Right atrium auricular region (tissue), 2 donors: ENCODE measurements at regions not wholly inside any gene's neighbourhood (a gene's known extent, or its start where the extent isn't known, plus 50 kb on each side); places are given as distances from the start of the nearest gene placed in this dataset.

Source experiments
- DNase-seq: peaks from one replicate; pipeline ENCODE4 v3.0.0-alpha.2; 2019; ENCODE audit warnings: low spot score
- H3K27ac ChIP-seq, 2 donors: fragments of 200-600 bp; sonication (generic); 1 replicate in 1 of 2; 2 replicates in 1 of 2; pipeline ENCODE4 v1.5.1; 2016 to 2019
- H3K27me3 ChIP-seq, 2 donors: fragments of 200-600 bp; sonication (generic); one replicate each; pipeline versions ENCODE4 v1.5.1 to v1.6.0; 2017 to 2019
- H3K36me3 ChIP-seq: fragments of 200-600 bp; sonication (generic); one replicate; pipeline ENCODE4 v1.5.1; 2016
- H3K4me1 ChIP-seq, 2 donors: fragments of 200-600 bp; sonication (generic); one replicate each; pipeline versions ENCODE4 v1.5.1 to v1.6.0; 2017 to 2019
- H3K4me3 ChIP-seq, 2 donors: fragments of 200-600 bp; sonication (generic); 1 replicate in 1 of 2; 2 replicates in 1 of 2; pipeline ENCODE4 v1.5.1; 2017 to 2019; ENCODE audit warnings: mild to moderate bottlenecking in 1 of 2, moderate library complexity in 1 of 2
- H3K9me3 ChIP-seq, 2 donors: fragments of 200-600 bp; sonication (generic); one replicate each; pipeline ENCODE4 v1.5.1; 2019
- CTCF ChIP-seq, 2 donors: fragments of 200-600 bp; sonication (generic); IDR thresholded peaks; one replicate each; pipeline ENCODE4 v1.5.1; 2019; ENCODE audit warnings: antibody characterized with exemption in 2 of 2

GRCh38 chr1:96510911-96511310, 210.7 kb upstream of the PTBP2 start:
- H3K27me3 ChIP-seq: no peaks in the 10 kb centered on the region
- no peaks in the 10 kb centered on the region for H3K9me3 ChIP-seq
- no peak for DNase-seq
- no peak overlapping the region for H3K4me3 ChIP-seq
- H3K27ac ChIP-seq: no peak overlapping the region
- H3K4me1 ChIP-seq: no peaks in the 10 kb centered on the region
- TF ChIP-seq CTCF (IDR thresholded peaks at IDR 0.05): no peak
- no peaks in the 10 kb centered on the region for H3K36me3 ChIP-seq

DNA sequence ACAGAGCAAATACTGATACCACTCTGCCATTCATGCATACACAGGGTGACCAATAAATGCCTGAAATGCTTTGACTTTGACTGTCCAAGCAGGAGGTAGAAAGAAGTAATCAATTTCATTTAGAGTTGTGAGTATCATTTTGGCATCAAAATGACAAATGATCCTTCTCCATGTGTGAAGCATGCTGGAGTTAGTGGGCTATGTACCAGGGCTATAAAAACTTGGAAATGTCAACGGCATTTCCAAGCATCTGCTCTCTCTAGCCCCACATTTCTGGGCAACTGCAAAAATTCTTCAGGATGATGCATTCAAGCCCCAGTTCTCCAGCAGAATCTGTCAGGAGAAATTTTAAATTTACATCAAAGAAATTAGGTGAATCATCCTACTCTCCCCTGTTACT, 208.4 kb upstream of the PTBP2 start:
- H3K9me3 ChIP-seq: no peaks in the 10 kb centered on the region
- TF ChIP-seq CTCF (IDR thresholded peaks at IDR 0.05): no peak

DNA sequence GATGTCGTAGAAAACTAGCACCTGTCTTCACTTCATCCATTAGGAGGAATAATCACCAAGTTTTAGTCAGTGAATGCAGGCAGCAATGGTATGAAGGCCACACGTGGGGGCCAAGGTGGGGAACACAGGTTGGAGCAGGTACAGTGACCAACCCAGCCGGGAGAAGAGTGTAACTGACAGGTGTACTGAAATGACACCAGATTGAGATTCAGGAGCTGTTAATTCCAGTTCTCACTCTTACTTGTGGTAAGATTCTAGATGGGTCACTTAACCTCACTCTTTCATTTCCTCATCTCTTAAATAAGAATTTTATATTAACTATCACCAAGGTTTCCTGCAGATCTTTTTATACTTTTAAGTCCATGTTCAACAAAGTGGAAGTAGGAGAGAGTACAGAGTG, 206.2 kb upstream of the PTBP2 start:
- Histone ChIP-seq H3K27ac (no peak overlapping the region), H3K4me3 (no peak overlapping the region), H3K27me3 (no peaks in the 10 kb centered on the region), H3K9me3 (no peaks in the 10 kb centered on the region), H3K4me1 (no peaks in the 10 kb centered on the region), H3K36me3 (no peaks in the 10 kb centered on the region)
- no peak for DNase-seq
- no peak for TF ChIP-seq CTCF (IDR thresholded peaks at IDR 0.05)

More for the DNA sequence above, 208.4 kb upstream of the PTBP2 start:
- Histone ChIP-seq H3K4me3 (no peak overlapping the region), H3K27me3 (no peaks in the 10 kb centered on the region), H3K27ac (no peak overlapping the region), H3K36me3 (no peaks in the 10 kb centered on the region), H3K4me1 (no peaks in the 10 kb centered on the region)
- no peak for DNase-seq

- DNase-seq: no peak
- Histone ChIP-seq H3K27me3 (no peaks in the 10 kb centered on the region), H3K4me3 (no peak overlapping the region), H3K4me1 (no peaks in the 10 kb centered on the region), H3K27ac (no peak overlapping the region), H3K36me3 (no peaks in the 10 kb centered on the region), H3K9me3 (no peaks in the 10 kb centered on the region)
- TF ChIP-seq CTCF (IDR thresholded peaks at IDR 0.05): no peak
Measured at GRCh38 chr1:96515925-96516324, 205.7 kb upstream of the PTBP2 start.

DNA sequence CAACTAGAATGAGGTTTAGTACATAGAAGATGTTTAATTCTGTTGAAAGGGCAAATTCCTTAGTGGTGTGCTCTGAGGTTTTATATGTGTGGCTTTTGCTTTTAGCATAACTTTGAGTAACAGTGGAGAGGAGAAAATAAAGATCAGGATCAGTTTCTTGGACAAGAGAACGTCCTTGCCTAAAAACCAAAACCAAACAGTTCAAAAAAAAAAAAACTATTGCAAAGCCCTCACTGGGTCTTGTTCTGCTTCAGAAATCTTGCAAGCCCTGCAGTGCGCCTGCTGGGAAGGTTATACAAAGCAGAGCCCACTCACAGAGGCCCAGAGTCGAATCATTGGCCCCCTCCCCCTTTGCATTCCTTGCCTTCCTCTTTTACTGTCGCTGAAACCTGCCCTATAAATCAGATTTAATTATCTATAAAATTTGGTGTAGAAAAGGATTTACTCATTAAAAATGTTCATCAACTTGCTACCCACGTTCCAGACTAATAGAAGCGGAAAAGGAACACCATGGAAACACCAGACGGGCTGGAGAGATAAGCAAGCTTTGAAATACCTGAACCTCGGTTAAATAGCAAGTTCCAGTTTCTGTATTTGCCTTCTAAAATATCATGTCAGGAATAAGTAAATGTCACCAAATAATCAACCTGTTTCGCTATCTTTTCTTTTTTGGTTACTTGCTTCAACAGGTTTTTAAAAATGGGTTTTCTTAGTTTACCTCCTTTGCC, 201.6 kb upstream of the PTBP2 start:
- Histone ChIP-seq H3K9me3 (no peaks in the 10 kb centered on the region), H3K4me1 (no peaks in the 10 kb centered on the region), H3K27ac (no peak overlapping the region), H3K27me3 (no peaks in the 10 kb centered on the region), H3K4me3 (no peak overlapping the region), H3K36me3 (no peaks in the 10 kb centered on the region)
- no peak for DNase-seq
- no peak for TF ChIP-seq CTCF (IDR thresholded peaks at IDR 0.05)

DNA sequence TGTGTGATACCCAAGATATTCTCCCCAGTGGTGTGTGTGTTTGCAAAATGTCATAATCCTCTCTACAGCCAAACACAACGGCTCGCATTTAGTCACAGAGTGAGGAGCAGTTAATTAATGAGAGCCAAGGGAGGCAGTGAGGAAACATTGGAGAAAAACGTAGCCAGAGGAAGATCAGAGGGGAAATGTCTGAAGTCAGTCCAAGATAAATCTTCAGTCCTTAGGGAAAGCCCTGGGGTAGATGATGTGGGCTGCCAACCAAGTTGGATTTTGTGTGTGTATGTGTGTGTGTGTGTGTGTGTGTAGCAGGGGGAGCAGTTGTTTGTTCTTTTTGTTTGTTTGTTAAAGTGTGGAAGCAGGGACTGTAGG, 201.0 kb upstream of the PTBP2 start:
- H3K4me1 ChIP-seq: no peaks in the 10 kb centered on the region
- H3K36me3 ChIP-seq: no peaks in the 10 kb centered on the region
- H3K27ac ChIP-seq: no peak overlapping the region
- H3K27me3 ChIP-seq: no peaks in the 10 kb centered on the region
- DNase-seq: no peak
- no peaks in the 10 kb centered on the region for H3K9me3 ChIP-seq
- no peak for TF ChIP-seq CTCF (IDR thresholded peaks at IDR 0.05)
- no peak overlapping the region for H3K4me3 ChIP-seq
